Activated naive CD8-positive, alpha-beta T cell treated with anti-CD3 and anti-CD28 coated beads, Interleukin-2, amount 50 U/mL, for 16 hours (primary cell): ENCODE measurements at regions not wholly inside any gene's neighbourhood (a gene's known extent, or its start where the extent isn't known, plus 50 kb on each side); places are given as distances from the start of the nearest gene placed in this dataset.

Source experiments
- DNase-seq: peaks from one replicate; pipeline ENCODE4 v3.0.0-alpha.2; 2020; ENCODE audit warnings: low read depth, low spot score

GRCh38 chr14:100381395-100382105 lies 58.4 kb downstream of the SLC25A47 start:
- DNase-seq, result no peak

- no peak for DNase-seq
These were observed 58.9 kb downstream of the SLC25A47 start for GRCh38 chr14:100382106-100382455.

GRCh38 chr14:100383727-100384158 lies 60.6 kb downstream of the SLC25A47 start:
- DNase-seq, result peak; percentile 28

GRCh38 chr14:100384277-100384676 lies 61.1 kb downstream of the SLC25A47 start:
- no peak for DNase-seq

GRCh38 chr14:100384819-100385813 lies 62.0 kb downstream of the SLC25A47 start:
- DNase-seq, result no peak

- no peak for DNase-seq
These were observed 63.0 kb downstream of the SLC25A47 start for GRCh38 chr14:100386121-100386520.

GRCh38 chr14:100386846-100387245 lies 63.7 kb downstream of the SLC25A47 start:
- DNase-seq, result no peak

- no peak for DNase-seq
These were observed 64.3 kb downstream of the SLC25A47 start for GRCh38 chr14:100387450-100387849.

- no peak for DNase-seq
These were observed 65.2 kb downstream of the SLC25A47 start for GRCh38 chr14:100388103-100389054.

- no peak for DNase-seq
These were observed 66.5 kb downstream of the SLC25A47 start for GRCh38 chr14:100389497-100390104.

GRCh38 chr14:100391173-100391572 lies 68.0 kb downstream of the SLC25A47 start:
- DNase-seq, result no peak

- DNase-seq, result no peak
These were observed 68.6 kb downstream of the SLC25A47 start for GRCh38 chr14:100391724-100392123.

- no peak for DNase-seq
These were observed 69.2 kb downstream of the SLC25A47 start for GRCh38 chr14:100392356-100392755.

- DNase-seq, result no peak
These were observed 70.2 kb downstream of the SLC25A47 start for GRCh38 chr14:100393362-100393761.

GRCh38 chr14:100393906-100394732 lies 71.0 kb downstream of the SLC25A47 start:
- DNase-seq, result no peak

- DNase-seq, result no peak
These were observed 71.9 kb downstream of the SLC25A47 start for GRCh38 chr14:100394886-100395672.

GRCh38 chr14:100396266-100396795 lies 73.2 kb downstream of the SLC25A47 start:
- no peak for DNase-seq

GRCh38 chr14:100397005-100397404 lies 73.9 kb downstream of the SLC25A47 start:
- DNase-seq, result no peak

- no peak for DNase-seq
These were observed 74.9 kb downstream of the SLC25A47 start for GRCh38 chr14:100398044-100398443.
